GM23338 (cell line): ENCODE measurements at regions not wholly inside any gene's neighbourhood (a gene's known extent, or its start where the extent isn't known, plus 50 kb on each side); places are given as distances from the start of the nearest gene placed in this dataset.
A peak's percentile ranks its signal among the peaks of the same experiment; 100 is the strongest.

Experiments used
- ATAC-seq: fragments of 200-7000 bp; cut with Tn5 transposase; 3 replicates; pipeline ENCODE4 v1.9.1; 2020
- DNase-seq: peaks from one replicate; pipeline ENCODE4 v3.0.0-alpha.2; 2015; ENCODE audit warnings: low spot score
- H2AFZ ChIP-seq: fragments of 200-600 bp; sonication (generic); 2 replicates; pipeline ENCODE4 v1.8.0; 2016; ENCODE audit warnings: antibody characterized with exemption, mild to moderate bottlenecking, moderate library complexity
- H3F3A ChIP-seq: fragments of 200-600 bp; sonication (generic); replicated peaks from 2 replicates; pipeline ENCODE4 v1.8.0; 2017; ENCODE audit warnings: antibody characterized with exemption, mixed run types, low read depth
- H3K27ac ChIP-seq: fragments of 200-600 bp; sonication (generic); 2 replicates; pipeline ENCODE4 v1.6.1; 2016; ENCODE audit warnings: low read depth
- H3K27me3 ChIP-seq: fragments of 200-600 bp; sonication (generic); 2 replicates; pipeline ENCODE4 v1.8.0; 2016; ENCODE audit warnings: mild to moderate bottlenecking, mixed run types, moderate library complexity; ENCODE audit not compliant: insufficient read depth
- H3K36me3 ChIP-seq: fragments of 200-600 bp; sonication (generic); 2 replicates; pipeline ENCODE4 v1.8.0; 2016; ENCODE audit warnings: mild to moderate bottlenecking; ENCODE audit not compliant: insufficient read depth
- H3K4me1 ChIP-seq: fragments of 200-600 bp; sonication (generic); 2 replicates; pipeline ENCODE4 v1.8.0; 2016; ENCODE audit warnings: mild to moderate bottlenecking, moderate library complexity; ENCODE audit not compliant: insufficient read depth
- H3K4me2 ChIP-seq: fragments of 200-600 bp; sonication (generic); 2 replicates; pipeline ENCODE4 v1.7.1; 2017; ENCODE audit warnings: mixed run types
- H3K4me3 ChIP-seq: fragments of 200-600 bp; sonication (generic); 2 replicates; pipeline ENCODE4 v1.6.1; 2016; ENCODE audit warnings: mixed run types
- H3K79me2 ChIP-seq: fragments of 200-600 bp; sonication (generic); replicated peaks from 2 replicates; pipeline ENCODE4 v1.8.0; 2017; ENCODE audit warnings: mild to moderate bottlenecking; ENCODE audit not compliant: insufficient read depth
- H3K9me2 ChIP-seq: fragments of 200-600 bp; sonication (generic); 2 replicates; pipeline ENCODE4 v1.8.0; 2017; ENCODE audit not compliant: insufficient read depth
- H4K20me1 ChIP-seq: fragments of 200-600 bp; sonication (generic); replicated peaks from 2 replicates; pipeline ENCODE4 v1.8.0; 2017; ENCODE audit warnings: mild to moderate bottlenecking; ENCODE audit not compliant: insufficient read depth
- H3K27ac Mint-ChIP-seq: 2 replicates; pipeline ENCODE4 v1.8.0; 2020; ENCODE audit warnings: inconsistent platforms, mild to moderate bottlenecking, moderate library complexity, mixed read lengths
- H3K27me3 Mint-ChIP-seq: 3 replicates; pipeline ENCODE4 v1.8.0; 2022; ENCODE audit warnings: low read depth, mild to moderate bottlenecking, moderate library complexity, mixed read lengths, inconsistent platforms; ENCODE audit not compliant: insufficient read depth, poor library complexity
- H3K36me3 Mint-ChIP-seq: 3 replicates; pipeline ENCODE4 v1.8.0; 2021; ENCODE audit warnings: low read depth, mild to moderate bottlenecking, inconsistent platforms, moderate library complexity, mixed read lengths
- H3K4me1 Mint-ChIP-seq: 3 replicates; pipeline ENCODE4 v1.8.0; 2020; ENCODE audit warnings: mild to moderate bottlenecking, inconsistent platforms, mixed read lengths
- H3K4me3 Mint-ChIP-seq: 3 replicates; pipeline ENCODE4 v1.8.0; 2021; ENCODE audit warnings: moderate library complexity, mild to moderate bottlenecking, inconsistent platforms, mixed read lengths
- H3K9me3 Mint-ChIP-seq: 3 replicates; pipeline ENCODE4 v1.8.0; 2020; ENCODE audit warnings: moderate library complexity, mild to moderate bottlenecking, inconsistent platforms, mixed read lengths
- CREB1 ChIP-seq: fragments of 250-450 bp; sonication (Bioruptor Pico); IDR thresholded peaks from 2 replicates; pipeline ENCODE4 v1.5.0; 2020; ENCODE audit warnings: low read depth, mild to moderate bottlenecking, moderate library complexity
- EZH2 ChIP-seq: fragments of 200-600 bp; sonication (generic); IDR thresholded peaks from one replicate; pipeline ENCODE4 v1.8.0; 2017; ENCODE audit warnings: antibody characterized with exemption, mild to moderate bottlenecking, low read depth; ENCODE audit not compliant: unreplicated experiment
- JUNB ChIP-seq: IDR thresholded peaks from one replicate; pipeline ENCODE4 v1.6.1; 2016; ENCODE audit warnings: antibody characterized with exemption; ENCODE audit not compliant: unreplicated experiment
- NANOG ChIP-seq: IDR thresholded peaks from 2 replicates; pipeline ENCODE4 v1.6.1; 2016; ENCODE audit warnings: antibody characterized with exemption, borderline replicate concordance
- POLR2AphosphoS5 ChIP-seq: IDR thresholded peaks from 2 replicates; pipeline ENCODE4 v1.6.1; 2016; ENCODE audit warnings: antibody characterized with exemption, low read depth
- STAT1 ChIP-seq: IDR thresholded peaks from one replicate; pipeline ENCODE4 v1.6.1; 2016; ENCODE audit warnings: antibody characterized with exemption; ENCODE audit not compliant: unreplicated experiment
- ZNF114 ChIP-seq: fragments of 250-450 bp; sonication (Bioruptor Pico); IDR thresholded peaks from 2 replicates; pipeline ENCODE4 v1.5.0; 2020; ENCODE audit warnings: mild to moderate bottlenecking, moderate library complexity
- ZNF331 ChIP-seq: fragments of 250-450 bp; sonication (Bioruptor Pico); IDR thresholded peaks from 2 replicates; pipeline ENCODE4 v1.5.0; 2020; ENCODE audit warnings: low read depth, mild to moderate bottlenecking, moderate library complexity
- ZNF462 ChIP-seq: fragments of 250-450 bp; sonication (Bioruptor Pico); IDR thresholded peaks from 2 replicates; pipeline ENCODE4 v1.5.0; 2020; ENCODE audit warnings: mild to moderate bottlenecking, moderate library complexity

GRCh38 chr5:157961896-157962590 is 103.1 kb upstream of the CLINT1 start:
- H3F3A ChIP-seq, result 0 out of 2 replicates have a peak, but pooled peaks cover 4% of the 10 kb centered on the region
- H2AFZ ChIP-seq, result 0 out of 2 replicates have a peak overlapping the region, but pooled peaks have one; percentile 68
- peaks cover 25% of the 10 kb centered on the region for H3K4me1 ChIP-seq
- H3K27me3 Mint-ChIP-seq, result peaks cover 5% of the 10 kb centered on the region
- H3K9me3 Mint-ChIP-seq, result no peaks in the 10 kb centered on the region
- H3K4me2 ChIP-seq, result no peak overlapping the region
- DNase-seq (no peak), ATAC-seq (no peak)
- no peak overlapping the region for H3K27ac Mint-ChIP-seq
- H4K20me1 ChIP-seq, result no peaks in the 10 kb centered on the region
- no peak for TF ChIP-seq CREB1 (CRISPR knock-in tag)
- TF ChIP-seq EZH2, result no peak
- TF ChIP-seq ZNF462 (CRISPR knock-in tag), result no peak
- no peak for TF ChIP-seq NANOG
- no peak for TF ChIP-seq STAT1
- no peak for TF ChIP-seq POLR2AphosphoS5
- no peak for TF ChIP-seq ZNF114 (CRISPR knock-in tag)
- TF ChIP-seq JUNB, result no peak
- TF ChIP-seq ZNF331 (CRISPR knock-in tag), result no peak
- H3K27me3 ChIP-seq, result no peaks in the 10 kb centered on the region
- H3K36me3 ChIP-seq, result no peaks in the 10 kb centered on the region
- no peak overlapping the region for H3K4me3 Mint-ChIP-seq
- H3K9me2 ChIP-seq, result peaks cover 6% of the 10 kb centered on the region; the same call in 1 of the 2 replicates
- no peaks in the 10 kb centered on the region for H3K36me3 Mint-ChIP-seq
- H3K79me2 ChIP-seq, result no peaks in the 10 kb centered on the region
- peaks cover 34% of the 10 kb centered on the region for H3K4me1 Mint-ChIP-seq
- H3K4me3 ChIP-seq, result no peak overlapping the region
- H3K27ac ChIP-seq, result no peak overlapping the region; the same call in 1 of the 2 replicates
